ENCODE measurements at regions not wholly inside any gene's neighbourhood (a gene's known extent, or its start where the extent isn't known, plus 50 kb on each side); places are given as distances from the start of the nearest gene placed in this dataset.

DNA sequence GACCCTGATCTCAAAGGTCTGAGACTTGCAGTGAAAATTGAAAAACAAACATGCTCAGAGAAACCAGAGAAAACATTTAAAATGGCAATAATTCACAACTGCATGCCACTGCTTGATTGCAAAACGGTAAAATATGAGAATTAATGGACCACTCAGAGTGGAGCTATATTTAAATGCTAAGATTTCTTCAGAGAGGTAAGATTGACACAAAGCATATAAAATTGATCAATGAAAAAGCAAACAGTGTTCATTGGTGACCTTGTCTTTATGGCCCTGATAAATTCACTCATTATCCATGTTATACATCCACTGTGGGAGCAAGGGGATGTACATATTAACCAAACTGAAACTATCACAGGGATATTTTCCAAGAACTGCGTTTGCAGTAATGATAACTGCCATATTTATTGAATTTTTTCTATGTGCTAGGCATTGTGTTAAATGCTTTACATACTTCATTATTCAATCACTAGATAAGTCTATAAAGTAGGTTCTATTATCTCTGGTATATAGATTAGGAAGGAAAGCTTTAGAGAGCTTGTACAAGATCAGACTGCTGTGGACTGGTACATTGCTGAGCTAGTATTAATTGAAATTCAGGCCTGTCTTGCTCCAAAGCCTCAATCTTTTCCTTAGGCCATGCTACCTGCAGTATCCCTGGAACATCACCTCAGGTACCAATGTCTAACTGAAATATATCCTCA is 113.9 kb upstream of the LMO3 start:
- DNase-seq (ENCODE audit: low spot score), result no peak
- in situ Hi-C loops (cut with MboI; ENCODE audit: low pct_unique_long_range_greater_than_20kb, low sequenced_read_pairs, unreplicated experiment), result no loop called here
- TF ChIP-seq, protein P1, sequence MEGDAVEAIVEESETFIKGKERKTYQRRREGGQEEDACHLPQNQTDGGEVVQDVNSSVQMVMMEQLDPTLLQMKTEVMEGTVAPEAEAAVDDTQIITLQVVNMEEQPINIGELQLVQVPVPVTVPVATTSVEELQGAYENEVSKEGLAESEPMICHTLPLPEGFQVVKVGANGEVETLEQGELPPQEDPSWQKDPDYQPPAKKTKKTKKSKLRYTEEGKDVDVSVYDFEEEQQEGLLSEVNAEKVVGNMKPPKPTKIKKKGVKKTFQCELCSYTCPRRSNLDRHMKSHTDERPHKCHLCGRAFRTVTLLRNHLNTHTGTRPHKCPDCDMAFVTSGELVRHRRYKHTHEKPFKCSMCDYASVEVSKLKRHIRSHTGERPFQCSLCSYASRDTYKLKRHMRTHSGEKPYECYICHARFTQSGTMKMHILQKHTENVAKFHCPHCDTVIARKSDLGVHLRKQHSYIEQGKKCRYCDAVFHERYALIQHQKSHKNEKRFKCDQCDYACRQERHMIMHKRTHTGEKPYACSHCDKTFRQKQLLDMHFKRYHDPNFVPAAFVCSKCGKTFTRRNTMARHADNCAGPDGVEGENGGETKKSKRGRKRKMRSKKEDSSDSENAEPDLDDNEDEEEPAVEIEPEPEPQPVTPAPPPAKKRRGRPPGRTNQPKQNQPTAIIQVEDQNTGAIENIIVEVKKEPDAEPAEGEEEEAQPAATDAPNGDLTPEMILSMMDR (IDR thresholded peaks at IDR 0.05; ENCODE audit: extremely low read depth, insufficient read depth, missing control alignments), result no peak

- in situ Hi-C loops (cut with MboI; ENCODE audit: low pct_unique_long_range_greater_than_20kb, low sequenced_read_pairs, unreplicated experiment), result no loop called here
- TF ChIP-seq, protein P1 (IDR thresholded peaks at IDR 0.05; ENCODE audit: extremely low read depth, insufficient read depth, missing control alignments), result no peak
- no peak for DNase-seq (ENCODE audit: low spot score)
Measured at GRCh38 chr12:16716928-16717327, 111.0 kb upstream of the LMO3 start.

- no peak for DNase-seq (ENCODE audit: low spot score)
- in situ Hi-C loops (cut with MboI; ENCODE audit: low pct_unique_long_range_greater_than_20kb, low sequenced_read_pairs, unreplicated experiment), result no loop called here
- TF ChIP-seq, protein P1 (IDR thresholded peaks at IDR 0.05; ENCODE audit: extremely low read depth, insufficient read depth, missing control alignments), result no peak
Measured at GRCh38 chr12:16692099-16692498, 86.1 kb upstream of the LMO3 start.

DNA sequence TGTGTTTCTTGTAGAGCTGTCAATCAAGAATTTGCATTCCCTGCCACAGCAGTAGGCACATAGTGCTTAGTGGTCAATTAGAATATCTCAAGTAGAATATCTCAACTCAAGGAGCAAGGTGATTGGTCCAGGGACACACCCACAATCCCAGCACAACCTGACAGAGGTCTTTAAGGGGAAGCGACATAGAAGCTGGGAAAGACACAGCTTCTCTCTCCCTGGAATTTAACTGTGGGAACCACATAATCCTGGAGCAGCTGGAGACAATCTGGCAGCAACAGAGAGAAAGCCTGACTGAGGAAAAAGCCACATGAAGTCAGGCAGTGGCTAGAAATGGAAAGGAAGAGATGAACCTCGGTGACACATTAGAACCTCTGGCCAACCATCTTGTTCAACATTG is 85.7 kb upstream of the LMO3 start:
- no peak for DNase-seq (ENCODE audit: low spot score)
- in situ Hi-C loops (cut with MboI; ENCODE audit: low pct_unique_long_range_greater_than_20kb, low sequenced_read_pairs, unreplicated experiment), result no loop called here
- TF ChIP-seq, protein P1 (IDR thresholded peaks at IDR 0.05; ENCODE audit: extremely low read depth, insufficient read depth, missing control alignments), result no peak

DNA sequence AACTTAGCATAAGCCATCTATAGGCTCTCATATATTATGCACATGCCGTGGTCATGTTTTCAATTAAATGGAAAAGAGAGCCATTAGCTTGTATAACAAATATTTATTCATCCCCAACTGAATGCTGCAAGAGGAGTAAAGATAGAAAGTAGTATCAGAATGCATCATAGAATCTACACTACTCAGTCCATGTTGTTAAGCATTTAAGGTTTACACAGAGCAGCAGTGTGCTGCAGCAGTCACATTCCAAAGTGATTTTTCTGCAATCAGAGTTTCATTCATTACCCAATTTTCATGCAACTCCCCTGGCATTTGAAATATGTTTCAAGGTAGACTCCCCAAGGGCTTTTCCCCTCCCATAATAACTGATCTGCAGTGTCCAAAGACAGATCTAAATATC is 82.2 kb upstream of the LMO3 start:
- no peak for DNase-seq (ENCODE audit: low spot score)
- TF ChIP-seq, protein P1 (IDR thresholded peaks at IDR 0.05; ENCODE audit: extremely low read depth, insufficient read depth, missing control alignments), result no peak
- in situ Hi-C loops (cut with MboI; ENCODE audit: low pct_unique_long_range_greater_than_20kb, low sequenced_read_pairs, unreplicated experiment), result no loop called here

- DNase-seq (ENCODE audit: low spot score), result no peak
- in situ Hi-C loops (cut with MboI; ENCODE audit: low pct_unique_long_range_greater_than_20kb, low sequenced_read_pairs, unreplicated experiment), result no loop called here
- TF ChIP-seq, protein P1 (IDR thresholded peaks at IDR 0.05; ENCODE audit: extremely low read depth, insufficient read depth, missing control alignments), result peak; percentile 46
Measured at GRCh38 chr12:16685107-16685506, 79.1 kb upstream of the LMO3 start.
